H7 (cell line): ENCODE measurements at regions not wholly inside any gene's neighbourhood (a gene's known extent, or its start where the extent isn't known, plus 50 kb on each side); places are given as distances from the start of the nearest gene placed in this dataset.

Experiments
- DNase-seq: peaks from one replicate; pipeline ENCODE4 v3.0.0; 2012
- H3K27me3 ChIP-seq: 2 replicates; pipeline ENCODE4 v1.6.0; 2011; ENCODE audit warnings: mild to moderate bottlenecking, low read length; ENCODE audit not compliant: control insufficient read depth, insufficient read depth
- H3K36me3 ChIP-seq: replicated peaks from 2 replicates; pipeline ENCODE4 v1.5.1; 2011; ENCODE audit warnings: low read length; ENCODE audit not compliant: control insufficient read depth, insufficient read depth
- H3K4me3 ChIP-seq: 2 replicates; pipeline ENCODE4 v1.5.1; 2011; ENCODE audit warnings: low read depth, mild to moderate bottlenecking, control low read depth, low read length, moderate library complexity; ENCODE audit not compliant: insufficient read depth

DNA sequence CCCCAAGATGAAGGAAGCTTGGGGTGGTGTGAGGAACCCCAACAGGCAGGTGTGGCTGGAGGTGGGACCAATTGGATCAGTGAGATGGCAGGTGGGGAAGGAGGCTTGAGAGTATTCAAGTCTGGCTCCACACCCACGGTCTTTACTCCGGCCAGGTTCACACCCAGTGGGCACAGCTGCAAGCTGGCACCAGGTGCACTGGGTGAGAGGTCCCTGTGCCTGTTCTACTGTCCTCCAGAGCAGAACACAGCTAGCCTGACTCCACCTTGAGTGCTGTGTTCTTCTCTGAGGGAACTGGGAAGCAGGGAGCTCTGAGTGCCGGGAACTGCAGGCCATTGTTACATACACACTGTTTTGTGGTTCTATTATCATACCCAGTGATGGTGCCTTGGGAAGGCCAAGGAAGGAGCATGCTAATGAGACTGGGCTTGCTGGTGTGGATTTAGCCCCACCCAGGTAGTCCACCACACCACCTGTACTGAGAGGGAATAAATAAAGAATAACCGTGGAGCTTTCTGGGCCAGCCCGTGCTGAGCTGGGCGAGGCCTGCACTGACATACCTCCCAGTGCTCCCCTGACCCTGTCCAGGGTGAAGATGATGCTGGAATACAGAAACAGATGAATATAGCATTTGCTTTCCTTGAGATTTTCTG, 93.4 kb downstream of the ABHD5 start:
- Histone ChIP-seq H3K36me3 (no peaks in the 10 kb centered on the region), H3K27me3 (no peaks in the 10 kb centered on the region)
- no peak for DNase-seq

DNA sequence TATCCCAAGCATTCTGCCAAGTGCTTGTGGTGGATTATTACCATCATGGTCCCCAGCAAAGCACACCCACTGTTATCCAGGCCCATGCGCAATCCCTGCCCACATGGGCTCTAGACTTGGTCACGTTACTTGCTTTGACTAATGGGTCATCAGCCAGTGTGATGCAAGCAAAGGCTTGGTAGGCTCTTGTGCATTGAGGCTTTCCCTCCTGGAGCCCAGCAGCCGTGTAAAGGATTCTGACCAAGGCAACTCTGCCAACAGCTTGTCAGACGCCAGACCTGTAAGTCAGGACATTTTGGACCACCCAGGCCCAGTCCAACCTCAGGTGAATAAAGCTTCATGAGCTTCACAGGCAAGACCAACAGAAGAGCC, 93.9 kb downstream of the ABHD5 start:
- no peak overlapping the region for H3K4me3 ChIP-seq
- no peaks in the 10 kb centered on the region for H3K27me3 ChIP-seq
- H3K36me3 ChIP-seq = no peaks in the 10 kb centered on the region
- DNase-seq = no peak

More for the DNA sequence above, 93.4 kb downstream of the ABHD5 start:
- H3K4me3 ChIP-seq = no peak overlapping the region

DNA sequence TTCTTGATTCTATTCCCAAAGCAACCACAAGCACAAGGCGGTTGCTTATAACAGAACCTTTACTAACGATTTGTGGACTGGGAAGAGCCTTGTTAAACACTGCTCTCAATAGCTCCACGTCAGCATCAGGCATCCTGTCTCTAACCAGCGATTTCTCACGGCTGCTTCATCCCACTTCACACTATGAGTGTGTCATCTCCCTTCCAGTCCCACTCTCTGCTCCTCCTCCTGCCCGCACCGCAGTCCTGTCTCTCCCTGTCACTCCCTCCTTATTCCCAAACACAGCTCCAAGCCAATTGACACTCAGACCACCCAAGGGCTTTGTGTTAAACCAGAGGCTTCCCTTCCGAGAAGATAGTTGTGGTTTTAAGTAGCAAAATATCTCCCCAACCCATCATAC, 94.8 kb downstream of the ABHD5 start:
- H3K4me3 ChIP-seq = no peak overlapping the region
- no peaks in the 10 kb centered on the region for H3K27me3 ChIP-seq
- no peaks in the 10 kb centered on the region for H3K36me3 ChIP-seq
- no peak for DNase-seq

DNA sequence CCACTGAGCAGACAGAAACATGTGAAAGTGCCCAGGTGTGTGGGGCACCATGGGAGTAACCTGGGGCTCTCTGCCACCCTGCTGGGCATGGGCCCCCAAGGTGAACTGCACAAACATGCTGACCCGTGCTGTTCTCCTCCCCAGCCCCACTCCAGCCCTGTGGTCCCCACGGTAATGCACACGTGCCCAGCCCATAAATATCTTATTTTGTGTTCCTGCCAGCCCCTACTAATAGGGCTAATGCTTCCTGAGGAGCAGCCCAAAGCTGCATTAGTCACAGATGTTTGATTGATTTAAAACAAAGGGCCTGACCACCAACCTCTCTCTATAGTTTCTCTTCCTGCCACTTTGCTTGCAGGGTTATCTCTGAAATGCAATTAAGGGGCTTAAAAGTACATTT, 95.4 kb downstream of the ABHD5 start:
- DNase-seq = no peak
- Histone ChIP-seq H3K36me3 (no peaks in the 10 kb centered on the region), H3K27me3 (no peaks in the 10 kb centered on the region), H3K4me3 (no peak overlapping the region)

DNA sequence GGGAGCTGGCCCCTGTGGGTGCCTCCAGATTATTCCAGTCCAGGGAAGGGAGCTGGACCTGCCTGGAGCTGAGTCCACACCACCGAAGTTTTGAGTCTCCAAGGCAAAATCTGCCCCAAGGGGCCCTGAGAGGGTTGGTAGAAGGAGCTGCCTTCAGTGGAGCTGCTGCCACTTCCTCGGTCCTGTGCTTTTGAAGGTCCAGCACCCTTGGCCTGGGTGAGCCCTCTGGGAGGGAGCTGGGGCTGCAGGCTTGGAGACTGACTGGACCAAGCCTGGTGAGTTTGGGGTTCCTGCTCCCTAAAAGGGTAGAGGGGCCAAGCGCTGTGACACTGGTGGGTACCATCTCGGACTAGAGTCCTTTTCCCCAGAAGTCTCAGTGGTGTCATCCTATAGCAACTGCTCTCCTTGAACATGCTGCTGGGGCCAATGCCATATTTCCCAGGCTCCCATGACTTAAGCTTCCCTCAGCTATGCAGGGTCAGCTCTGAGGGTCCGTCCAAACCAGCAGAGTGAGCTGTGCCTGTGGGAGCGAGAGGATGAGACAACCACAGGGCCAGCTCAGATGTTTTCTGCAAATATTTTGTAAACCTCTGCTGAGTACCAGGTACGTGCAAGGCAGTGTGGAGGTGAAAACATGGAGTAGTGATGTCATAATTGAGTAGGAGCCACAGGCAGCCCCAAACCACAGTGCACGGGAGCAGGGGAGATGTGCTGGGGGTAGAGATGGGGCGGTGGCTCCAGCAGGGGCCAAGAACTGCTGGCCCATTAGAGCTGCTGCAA, 96.0 kb downstream of the ABHD5 start:
- Histone ChIP-seq H3K36me3 (no peaks in the 10 kb centered on the region), H3K27me3 (no peaks in the 10 kb centered on the region), H3K4me3 (no peak overlapping the region)
- no peak for DNase-seq

DNA sequence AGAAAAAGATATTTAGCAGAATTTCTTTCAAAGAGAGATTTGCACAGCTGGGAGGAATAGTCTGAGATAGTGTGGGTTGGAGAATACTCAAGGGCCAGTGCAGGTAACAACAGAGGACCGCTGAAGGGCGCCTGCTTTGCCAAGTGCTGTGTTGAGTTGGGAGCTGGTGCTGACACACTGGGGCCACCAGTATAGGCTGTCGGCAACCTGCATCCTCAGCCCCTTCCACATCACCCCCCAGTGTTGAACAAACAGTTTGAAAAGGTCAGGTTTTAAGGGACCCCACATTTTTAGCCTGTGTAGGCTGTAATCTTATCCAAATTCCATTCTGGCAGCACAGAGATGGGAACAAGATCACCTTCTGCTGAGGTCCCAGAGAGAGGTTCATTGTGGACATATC, 96.6 kb downstream of the ABHD5 start:
- DNase-seq = no peak
- Histone ChIP-seq H3K27me3 (no peaks in the 10 kb centered on the region), H3K4me3 (no peak overlapping the region), H3K36me3 (no peaks in the 10 kb centered on the region)

DNA sequence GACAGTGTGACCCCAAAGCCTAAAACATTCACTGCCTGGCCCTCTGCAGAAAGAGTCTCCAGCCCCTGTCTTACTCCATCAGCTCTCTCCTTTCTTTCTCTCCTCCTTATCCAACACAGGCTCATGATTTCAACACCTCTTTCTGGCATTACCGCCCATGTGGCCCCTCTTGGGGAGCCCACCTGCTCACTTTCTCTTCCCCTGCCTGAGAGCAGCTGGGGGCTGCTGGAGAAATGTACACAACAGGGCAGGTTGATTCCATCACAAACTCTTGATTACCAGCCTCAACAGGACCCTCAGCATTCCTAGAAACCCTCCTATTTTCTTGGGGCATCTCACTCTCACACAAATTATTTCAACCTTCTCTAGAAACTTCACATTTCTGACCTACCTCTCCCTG, 98.3 kb downstream of the ABHD5 start:
- Histone ChIP-seq H3K36me3 (no peaks in the 10 kb centered on the region), H3K4me3 (no peak overlapping the region), H3K27me3 (no peaks in the 10 kb centered on the region)
- no peak for DNase-seq

DNA sequence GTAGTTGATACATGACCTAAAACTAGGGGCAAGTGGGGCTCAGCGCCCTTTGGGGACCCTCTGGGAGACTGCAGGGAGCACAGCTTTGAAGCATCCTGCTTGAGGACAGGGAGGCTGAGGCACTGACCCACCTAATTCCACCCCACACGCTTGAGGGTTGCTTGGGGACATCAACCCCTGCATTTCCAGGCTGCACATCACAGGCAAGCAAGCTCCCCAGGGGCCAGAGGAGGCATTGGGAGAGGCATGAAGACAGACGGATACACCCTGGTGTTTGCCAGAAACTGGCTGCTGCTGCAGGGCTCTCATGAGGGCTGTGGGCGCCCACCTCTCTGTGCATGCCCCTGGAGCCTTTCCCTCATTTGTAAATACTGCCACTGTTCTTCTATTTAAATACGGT, 99.3 kb downstream of the ABHD5 start:
- Histone ChIP-seq H3K4me3 (no peak overlapping the region), H3K36me3 (no peaks in the 10 kb centered on the region), H3K27me3 (no peaks in the 10 kb centered on the region)
- DNase-seq = no peak

DNA sequence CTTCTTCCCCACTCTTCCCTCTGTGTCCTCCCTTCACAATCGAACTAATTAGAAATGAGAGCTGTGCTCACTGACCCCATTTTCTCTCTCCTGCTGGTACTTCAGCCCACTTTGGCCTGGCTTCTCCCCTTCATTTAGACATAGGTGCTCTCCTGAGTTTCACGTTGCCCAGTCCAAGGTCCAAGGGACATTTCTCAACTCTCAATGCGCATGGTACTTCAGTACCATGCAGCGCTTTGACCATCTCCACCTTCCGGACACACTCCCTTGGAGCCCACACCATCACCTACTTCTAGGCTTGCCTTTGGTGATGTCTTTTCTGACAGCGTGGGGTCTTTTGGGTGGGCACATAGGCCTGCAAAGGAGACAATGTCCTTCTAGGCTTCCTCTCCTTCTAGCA, 99.7 kb downstream of the ABHD5 start:
- no peak for DNase-seq
- H3K27me3 ChIP-seq = no peaks in the 10 kb centered on the region
- no peaks in the 10 kb centered on the region for H3K36me3 ChIP-seq
- H3K4me3 ChIP-seq = no peak overlapping the region

DNA sequence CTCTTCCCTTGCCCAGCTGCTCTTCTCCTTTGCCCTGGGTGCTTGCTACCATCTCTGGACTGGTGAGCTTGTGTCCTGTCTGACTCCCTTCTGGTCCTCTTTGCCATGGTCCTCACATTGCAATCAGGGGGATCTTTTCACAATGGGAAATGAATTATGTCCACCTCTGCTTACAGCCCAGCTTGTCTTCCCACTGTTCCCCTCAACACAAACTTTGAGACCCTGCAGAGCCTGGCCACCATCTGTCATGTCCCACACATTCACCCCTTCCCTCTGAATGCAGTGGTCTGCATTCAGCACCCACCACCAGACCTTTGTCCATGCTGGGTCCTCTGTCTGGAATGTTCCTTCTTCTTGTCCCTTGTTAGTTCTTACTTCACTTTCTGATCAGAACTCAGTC, 100.5 kb downstream of the ABHD5 start:
- H3K4me3 ChIP-seq = no peak overlapping the region
- no peaks in the 10 kb centered on the region for H3K36me3 ChIP-seq
- H3K27me3 ChIP-seq = no peaks in the 10 kb centered on the region
- DNase-seq = no peak

DNA sequence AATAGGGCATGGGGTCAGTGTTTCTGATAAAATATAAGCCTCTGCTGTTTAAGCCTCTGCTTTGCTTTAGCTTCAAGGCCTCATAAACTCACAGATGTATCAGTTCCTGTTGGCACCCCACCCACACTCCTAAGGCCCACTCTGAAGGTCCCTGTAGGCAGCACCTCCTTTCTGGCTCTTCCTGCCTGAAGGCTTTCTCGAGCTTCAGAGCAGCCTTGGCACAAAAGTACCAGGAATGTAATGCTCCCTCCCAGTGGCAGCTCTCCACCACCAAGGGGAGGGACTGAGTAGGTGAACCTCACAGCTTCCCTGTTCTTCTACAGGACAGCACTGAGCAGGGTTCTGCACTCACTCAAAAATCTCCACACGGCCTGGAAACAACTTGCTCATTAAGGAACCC, 102.2 kb downstream of the ABHD5 start:
- Histone ChIP-seq H3K4me3 (no peak overlapping the region), H3K27me3 (no peaks in the 10 kb centered on the region), H3K36me3 (no peaks in the 10 kb centered on the region)
- peak; percentile 14 for DNase-seq

DNA sequence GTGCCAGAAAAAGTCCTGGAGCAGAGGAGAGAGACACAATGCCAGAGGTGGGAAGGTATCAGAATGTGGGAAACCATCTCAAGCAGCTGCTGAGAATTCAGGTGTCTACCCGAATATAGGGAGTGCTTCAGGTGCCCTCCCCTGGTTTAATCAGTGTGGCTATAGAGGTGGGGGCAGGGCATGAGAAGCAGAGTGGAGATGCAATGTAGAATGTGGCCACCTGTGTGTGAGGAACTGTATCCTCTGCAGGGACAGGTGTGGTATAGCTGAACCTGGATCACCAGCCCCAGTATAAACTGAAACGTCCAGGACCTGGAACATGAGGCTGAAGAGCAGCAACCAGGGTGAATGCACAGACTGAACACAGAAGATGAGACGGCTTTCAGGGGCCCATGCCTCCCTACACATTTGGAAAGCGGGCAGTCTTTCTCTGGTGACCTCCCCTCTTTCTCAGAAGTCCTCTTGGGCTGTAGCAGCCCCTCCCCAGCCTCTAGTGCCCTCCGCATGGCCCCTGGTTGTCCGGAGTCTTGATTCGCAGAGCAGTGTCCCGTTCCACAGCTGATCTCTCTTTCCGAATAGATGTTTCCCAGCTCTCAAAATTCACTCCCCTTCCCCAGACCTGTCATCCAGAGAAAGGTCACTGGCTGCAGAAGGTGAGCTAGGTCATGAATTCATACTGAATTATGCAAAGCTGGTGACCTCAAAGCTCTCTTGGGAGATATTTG, 103.1 kb downstream of the ABHD5 start:
- DNase-seq = no peak
- Histone ChIP-seq H3K27me3 (no peaks in the 10 kb centered on the region), H3K4me3 (no peak overlapping the region), H3K36me3 (no peaks in the 10 kb centered on the region)

DNA sequence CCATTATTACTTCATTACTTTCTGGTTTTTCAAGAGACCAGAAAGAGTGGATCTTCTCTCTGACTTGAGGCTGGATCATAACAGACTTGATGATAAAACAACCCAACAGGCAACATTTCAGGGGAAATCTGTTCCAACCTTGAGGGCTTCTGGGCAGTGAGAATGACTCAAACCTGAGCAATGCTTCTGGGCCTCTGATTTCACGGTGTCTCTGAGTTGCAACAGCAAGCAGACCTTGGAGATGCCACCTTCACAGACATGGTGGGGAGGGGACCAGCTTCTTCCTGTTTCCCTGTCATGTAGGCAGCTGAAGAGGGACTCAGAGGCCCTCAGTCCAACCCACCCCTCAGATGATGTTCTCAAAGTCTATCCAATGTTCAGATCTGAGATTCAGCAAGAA, 104.0 kb downstream of the ABHD5 start:
- no peaks in the 10 kb centered on the region for H3K27me3 ChIP-seq
- no peaks in the 10 kb centered on the region for H3K36me3 ChIP-seq
- no peak for DNase-seq
- no peak overlapping the region for H3K4me3 ChIP-seq

DNA sequence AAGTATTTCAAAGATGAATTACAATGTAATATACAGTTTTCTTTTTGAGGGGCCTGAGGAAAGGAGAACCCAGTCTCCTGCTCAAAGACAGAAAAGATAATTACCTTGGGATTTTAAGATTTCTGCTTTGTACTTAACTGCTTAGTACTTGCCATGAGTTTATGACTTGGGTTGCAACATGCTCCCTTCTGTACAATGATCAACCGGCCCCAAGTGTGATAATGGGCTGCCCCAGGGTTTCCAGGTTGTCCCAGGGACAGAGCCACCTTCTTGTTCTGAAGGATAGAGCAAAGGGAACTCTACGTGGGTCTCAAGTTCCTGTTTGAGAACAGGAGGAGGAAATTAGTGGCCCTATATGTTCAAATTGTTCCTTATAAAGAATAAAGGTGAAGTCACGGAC, 104.8 kb downstream of the ABHD5 start:
- DNase-seq = no peak
- Histone ChIP-seq H3K27me3 (no peaks in the 10 kb centered on the region), H3K36me3 (no peaks in the 10 kb centered on the region), H3K4me3 (no peak overlapping the region)

DNA sequence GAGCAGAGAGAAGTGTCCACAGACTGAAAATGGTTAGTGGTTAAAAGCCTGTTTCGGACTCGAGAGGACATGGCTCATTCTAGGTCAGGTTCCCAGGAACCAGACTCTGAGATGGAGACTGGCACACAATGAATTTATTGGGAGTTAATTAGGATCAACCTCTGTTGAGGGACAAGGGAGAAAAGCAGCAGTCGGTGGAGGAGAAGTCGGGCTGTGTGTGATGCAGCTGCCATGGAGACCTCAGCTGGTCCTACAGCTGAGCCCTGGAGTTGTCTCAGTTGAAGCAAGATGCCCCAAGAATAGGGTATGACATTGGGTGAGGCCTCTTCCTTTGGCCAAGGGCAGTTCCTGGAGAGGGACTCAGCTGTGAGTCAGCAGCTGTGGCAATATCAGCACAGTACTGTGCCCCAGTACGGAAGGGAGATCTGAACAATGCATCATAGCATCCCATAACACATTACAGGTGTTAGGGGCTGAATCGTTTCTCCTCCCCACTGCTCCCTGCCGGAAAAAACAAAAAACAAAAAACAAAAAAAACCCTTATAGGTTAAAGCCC, 105.4 kb downstream of the ABHD5 start:
- H3K27me3 ChIP-seq = no peaks in the 10 kb centered on the region
- no peak for DNase-seq

More for the DNA sequence above, 105.4 kb downstream of the ABHD5 start:
- no peaks in the 10 kb centered on the region for H3K36me3 ChIP-seq
- H3K4me3 ChIP-seq = no peak overlapping the region
